ES-I3 (cell line): ENCODE measurements at regions not wholly inside any gene's neighbourhood (a gene's known extent, or its start where the extent isn't known, plus 50 kb on each side); places are given as distances from the start of the nearest gene placed in this dataset.

Experiments used
- H3K36me3 ChIP-seq: 2 replicates; pipeline ENCODE4 v1.6.1; 2013; ENCODE audit warnings: mild to moderate bottlenecking, low read length, control low read depth, moderate library complexity; ENCODE audit not compliant: insufficient read depth
- H3K4me1 ChIP-seq: 2 replicates; pipeline ENCODE4 v1.6.1; 2013; ENCODE audit warnings: mild to moderate bottlenecking, control low read depth, low read length; ENCODE audit not compliant: insufficient read depth
- H3K9ac ChIP-seq: 2 replicates; pipeline ENCODE4 v1.6.1; 2013; ENCODE audit warnings: low read depth, mild to moderate bottlenecking, low read length, moderate library complexity
- H3K9me3 ChIP-seq: 2 replicates; pipeline ENCODE4 v1.6.1; 2013; ENCODE audit warnings: mild to moderate bottlenecking, low read length, moderate library complexity; ENCODE audit not compliant: control insufficient read depth, insufficient read depth

- Histone ChIP-seq H3K4me1 (peaks cover 4% of the 10 kb centered on the region; the same call in 1 of the 2 replicates), H3K9me3 (no peaks in the 10 kb centered on the region), H3K9ac (peak overlapping the region; percentile 47; the same call in 1 of the 2 replicates), H3K36me3 (no peaks in the 10 kb centered on the region)
These were observed 75.9 kb upstream of the GATA5 start for GRCh38 chr20:62551407-62552323.

- peaks cover 4% of the 10 kb centered on the region; the same call in 1 of the 2 replicates for H3K4me1 ChIP-seq
- H3K9ac ChIP-seq = no peak overlapping the region
- H3K9me3 ChIP-seq = no peaks in the 10 kb centered on the region
- H3K36me3 ChIP-seq = no peaks in the 10 kb centered on the region
These were observed 76.8 kb upstream of the GATA5 start for GRCh38 chr20:62552613-62553012.

- Histone ChIP-seq H3K9ac (no peak overlapping the region), H3K36me3 (no peaks in the 10 kb centered on the region), H3K4me1 (peaks cover 7% of the 10 kb centered on the region; the same call in 1 of the 2 replicates)
These were observed 77.5 kb upstream of the GATA5 start for GRCh38 chr20:62553136-62553837.

GRCh38 chr20:62553838-62554161, 78.0 kb upstream of the GATA5 start:
- Histone ChIP-seq H3K9ac (no peak overlapping the region), H3K36me3 (no peaks in the 10 kb centered on the region), H3K4me1 (peaks cover 11% of the 10 kb centered on the region; the same call in 1 of the 2 replicates), H3K9me3 (no peaks in the 10 kb centered on the region)

More at GRCh38 chr20:62553136-62553837, 77.5 kb upstream of the GATA5 start:
- no peaks in the 10 kb centered on the region for H3K9me3 ChIP-seq

- peaks cover 11% of the 10 kb centered on the region; the same call in 1 of the 2 replicates for H3K4me1 ChIP-seq
- no peaks in the 10 kb centered on the region for H3K36me3 ChIP-seq
- H3K9ac ChIP-seq = no peak overlapping the region
- H3K9me3 ChIP-seq = no peaks in the 10 kb centered on the region
These were observed 78.6 kb upstream of the GATA5 start for GRCh38 chr20:62554214-62554897.

GRCh38 chr20:62554898-62555641, 79.3 kb upstream of the GATA5 start:
- Histone ChIP-seq H3K36me3 (no peaks in the 10 kb centered on the region), H3K9me3 (no peaks in the 10 kb centered on the region), H3K4me1 (peaks cover 11% of the 10 kb centered on the region; the same call in 1 of the 2 replicates), H3K9ac (no peak overlapping the region)

GRCh38 chr20:62555642-62556420, 80.0 kb upstream of the GATA5 start:
- H3K9me3 ChIP-seq = no peaks in the 10 kb centered on the region
- H3K9ac ChIP-seq = no peak overlapping the region
- H3K36me3 ChIP-seq = no peaks in the 10 kb centered on the region
- peaks cover 11% of the 10 kb centered on the region; the same call in 1 of the 2 replicates for H3K4me1 ChIP-seq

- H3K9ac ChIP-seq = no peak overlapping the region
- no peaks in the 10 kb centered on the region for H3K9me3 ChIP-seq
- H3K4me1 ChIP-seq = peaks cover 7% of the 10 kb centered on the region; the same call in 1 of the 2 replicates
- H3K36me3 ChIP-seq = no peaks in the 10 kb centered on the region
These were observed 81.7 kb upstream of the GATA5 start for GRCh38 chr20:62557462-62557861.

GRCh38 chr20:62557999-62558408, 82.2 kb upstream of the GATA5 start:
- H3K36me3 ChIP-seq = no peaks in the 10 kb centered on the region
- peaks cover 7% of the 10 kb centered on the region; the same call in 1 of the 2 replicates for H3K4me1 ChIP-seq
- no peak overlapping the region for H3K9ac ChIP-seq
- no peaks in the 10 kb centered on the region for H3K9me3 ChIP-seq

GRCh38 chr20:62558779-62559178, 83.0 kb upstream of the GATA5 start:
- H3K4me1 ChIP-seq = peaks cover 7% of the 10 kb centered on the region; the same call in 1 of the 2 replicates
- H3K36me3 ChIP-seq = no peaks in the 10 kb centered on the region
- no peaks in the 10 kb centered on the region for H3K9me3 ChIP-seq
- H3K9ac ChIP-seq = no peak overlapping the region

- peaks cover 7% of the 10 kb centered on the region; the same call in 1 of the 2 replicates for H3K4me1 ChIP-seq
- no peaks in the 10 kb centered on the region for H3K36me3 ChIP-seq
- H3K9me3 ChIP-seq = no peaks in the 10 kb centered on the region
- H3K9ac ChIP-seq = no peak overlapping the region
These were observed 82.1 kb upstream of the SLCO4A1 start for GRCh38 chr20:62560162-62560561.

- H3K4me1 ChIP-seq = peaks cover 7% of the 10 kb centered on the region; the same call in 1 of the 2 replicates
- no peak overlapping the region for H3K9ac ChIP-seq
- H3K36me3 ChIP-seq = no peaks in the 10 kb centered on the region
- H3K9me3 ChIP-seq = no peaks in the 10 kb centered on the region
These were observed 81.1 kb upstream of the SLCO4A1 start for GRCh38 chr20:62561182-62561581.

GRCh38 chr20:62561948-62562347, 80.4 kb upstream of the SLCO4A1 start:
- Histone ChIP-seq H3K36me3 (no peaks in the 10 kb centered on the region), H3K9me3 (no peaks in the 10 kb centered on the region), H3K4me1 (peaks cover 7% of the 10 kb centered on the region; the same call in 1 of the 2 replicates), H3K9ac (no peak overlapping the region)
